Uterus (tissue), 2 donors: ENCODE measurements at regions not wholly inside any gene's neighbourhood (a gene's known extent, or its start where the extent isn't known, plus 50 kb on each side); places are given as distances from the start of the nearest gene placed in this dataset.

Source experiments
- POLR2A ChIP-seq, 2 donors: fragments of 450-650 bp; IDR thresholded peaks; one replicate each; pipeline ENCODE4 v1.6.1; 2016; ENCODE audit warnings: antibody characterized with exemption in 2 of 2, mild to moderate bottlenecking in 1 of 2, moderate library complexity in 1 of 2
- TF ChIP-seq, protein P1 (sequence below), 4 experiments: fragments of 200-600 bp in 2 of 4; fragments of 450-650 bp in 2 of 4; sonication (generic) in 2 of 4; IDR thresholded peaks; one replicate each; pipeline ENCODE4 v1.5.1; 2016 to 2019; ENCODE audit warnings: antibody characterized with exemption in 4 of 4, mild to moderate bottlenecking in 2 of 4, moderate library complexity in 1 of 4

DNA sequence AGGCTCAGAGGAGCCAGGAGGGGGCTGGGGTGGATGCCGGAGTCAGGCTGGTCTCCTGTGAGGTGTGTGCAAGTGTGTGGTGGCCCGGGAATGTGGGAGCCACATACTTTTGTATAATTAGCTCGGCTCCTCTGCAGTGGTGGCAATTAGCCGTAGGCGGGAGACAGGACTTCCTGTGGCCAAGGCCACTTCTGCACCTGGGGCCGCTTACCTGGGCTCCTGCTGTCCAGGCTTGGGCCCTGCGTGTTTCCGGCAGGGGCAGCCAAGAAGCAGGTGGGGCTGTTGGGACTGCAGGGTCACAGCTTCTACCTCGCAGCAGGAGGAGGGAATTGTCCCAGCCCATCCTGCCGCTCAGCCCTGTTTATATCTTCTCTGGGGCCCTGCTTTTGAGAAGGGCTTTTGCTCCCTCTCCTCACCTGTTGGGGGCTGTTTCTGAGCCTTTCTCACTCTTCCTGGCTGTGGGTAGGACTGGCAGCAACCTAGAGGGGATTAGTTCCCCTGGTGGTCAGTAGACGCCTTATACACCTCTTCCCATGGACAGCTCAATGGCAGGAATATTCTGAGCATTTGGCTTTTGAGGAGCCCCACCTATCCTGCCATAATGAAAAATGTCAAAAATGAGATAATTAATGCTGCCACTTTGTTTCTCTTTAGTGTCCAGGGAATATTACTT, 145.4 kb upstream of the PITX1 start:
- no peak for TF ChIP-seq POLR2A (IDR thresholded peaks at IDR 0.05)
- TF ChIP-seq, protein P1, sequence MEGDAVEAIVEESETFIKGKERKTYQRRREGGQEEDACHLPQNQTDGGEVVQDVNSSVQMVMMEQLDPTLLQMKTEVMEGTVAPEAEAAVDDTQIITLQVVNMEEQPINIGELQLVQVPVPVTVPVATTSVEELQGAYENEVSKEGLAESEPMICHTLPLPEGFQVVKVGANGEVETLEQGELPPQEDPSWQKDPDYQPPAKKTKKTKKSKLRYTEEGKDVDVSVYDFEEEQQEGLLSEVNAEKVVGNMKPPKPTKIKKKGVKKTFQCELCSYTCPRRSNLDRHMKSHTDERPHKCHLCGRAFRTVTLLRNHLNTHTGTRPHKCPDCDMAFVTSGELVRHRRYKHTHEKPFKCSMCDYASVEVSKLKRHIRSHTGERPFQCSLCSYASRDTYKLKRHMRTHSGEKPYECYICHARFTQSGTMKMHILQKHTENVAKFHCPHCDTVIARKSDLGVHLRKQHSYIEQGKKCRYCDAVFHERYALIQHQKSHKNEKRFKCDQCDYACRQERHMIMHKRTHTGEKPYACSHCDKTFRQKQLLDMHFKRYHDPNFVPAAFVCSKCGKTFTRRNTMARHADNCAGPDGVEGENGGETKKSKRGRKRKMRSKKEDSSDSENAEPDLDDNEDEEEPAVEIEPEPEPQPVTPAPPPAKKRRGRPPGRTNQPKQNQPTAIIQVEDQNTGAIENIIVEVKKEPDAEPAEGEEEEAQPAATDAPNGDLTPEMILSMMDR (IDR thresholded peaks at IDR 0.05): no peak
